Mesodermal cell (in vitro differentiated cells): ENCODE measurements at regions not wholly inside any gene's neighbourhood (a gene's known extent, or its start where the extent isn't known, plus 50 kb on each side); places are given as distances from the start of the nearest gene placed in this dataset.
"Not testable (repeated sequence)": the region's sequence is repeated elsewhere in the genome, so short reads cannot be mapped to it uniquely, and the experiment has no call there.

Experiments used
- H3K27ac ChIP-seq: 2 replicates; pipeline ENCODE4 v1.7.0; 2013; ENCODE audit warnings: mild to moderate bottlenecking, low read depth, low read length, moderate library complexity; ENCODE audit not compliant: severe bottlenecking
- H3K36me3 ChIP-seq: 2 replicates; pipeline ENCODE4 v1.7.1; 2013; ENCODE audit warnings: mild to moderate bottlenecking, low read length, moderate library complexity; ENCODE audit not compliant: control insufficient read depth, insufficient read depth
- H3K4me1 ChIP-seq: one replicate; pipeline ENCODE4 v1.7.1; 2013; ENCODE audit warnings: mild to moderate bottlenecking, low read length; ENCODE audit not compliant: insufficient read depth, control insufficient read depth, poor library complexity, severe bottlenecking
- H3K4me3 ChIP-seq: 2 replicates; pipeline ENCODE4 v1.7.0; 2013; ENCODE audit warnings: low read length, control low read depth, mild to moderate bottlenecking; ENCODE audit not compliant: insufficient read depth, poor library complexity, severe bottlenecking; ENCODE audit errors: extremely low read depth
- H3K9me3 ChIP-seq: 2 replicates; pipeline ENCODE4 v1.7.1; 2013; ENCODE audit warnings: mild to moderate bottlenecking, low read length, moderate library complexity; ENCODE audit not compliant: control insufficient read depth
- WGBS, 2 experiments: methylation state at CpG; one replicate each; pipeline ENCODE4 v1.1.5; 2013; ENCODE audit warnings: missing lambda C conversion rate in 2 of 2; ENCODE audit not compliant: insufficient coverage in 2 of 2; 5-methylcytosine and 5-hydroxymethylcytosine counted together

GRCh38 chr18:8882632-8883408 is 177.5 kb downstream of the MTCL1 start:
- no peaks in the 10 kb centered on the region for H3K4me1 ChIP-seq
- WGBS, 2 experiments: 87 to 90% methylated on average over 4 to 9 of the region's 15 CpGs
- no peaks in the 10 kb centered on the region for H3K36me3 ChIP-seq
- H3K27ac ChIP-seq: no peak overlapping the region
- H3K9me3 ChIP-seq: peaks cover 9% of the 10 kb centered on the region
- H3K4me3 ChIP-seq: no peak overlapping the region

GRCh38 chr18:8883409-8883668 is 178.0 kb downstream of the MTCL1 start:
- peaks cover 9% of the 10 kb centered on the region for H3K9me3 ChIP-seq
- no CpG with 5 or more reads among the region's 1 CpG for WGBS, 2 experiments
- no peak overlapping the region for H3K4me3 ChIP-seq
- no peaks in the 10 kb centered on the region for H3K36me3 ChIP-seq
- no peaks in the 10 kb centered on the region for H3K4me1 ChIP-seq
- no peak overlapping the region for H3K27ac ChIP-seq

GRCh38 chr18:8887877-8888276 is 182.5 kb downstream of the MTCL1 start:
- not testable (repeated sequence) for H3K4me3 ChIP-seq, H3K27ac ChIP-seq
- WGBS, 2 experiments: no CpG with 5 or more reads among the region's 2 CpGs

GRCh38 chr18:8889489-8889888 is 184.1 kb downstream of the MTCL1 start:
- H3K27ac ChIP-seq: no peak overlapping the region
- peaks cover 4% of the 10 kb centered on the region for H3K9me3 ChIP-seq
- WGBS, 2 experiments: 86 to 100% methylated on average over 2 of the region's 2 CpGs
- no peaks in the 10 kb centered on the region for H3K36me3 ChIP-seq
- H3K4me3 ChIP-seq: no peak overlapping the region
- H3K4me1 ChIP-seq: peaks cover 21% of the 10 kb centered on the region

More at GRCh38 chr18:8887877-8888276, 182.5 kb downstream of the MTCL1 start:
- peaks cover 21% of the 10 kb centered on the region for H3K4me1 ChIP-seq
- H3K9me3 ChIP-seq, H3K36me3 ChIP-seq: not testable (repeated sequence)

- H3K36me3 ChIP-seq, H3K9me3 ChIP-seq, H3K4me3 ChIP-seq: not testable (repeated sequence)
- Histone ChIP-seq H3K4me1 (peaks cover 21% of the 10 kb centered on the region), H3K27ac (peak overlapping the region; percentile 98)
- no CpG with 5 or more reads among the region's 3 CpGs for WGBS, 2 experiments
These were observed 185.1 kb downstream of the MTCL1 start for GRCh38 chr18:8890503-8890902.

GRCh38 chr18:8890957-8891464 is 185.7 kb downstream of the MTCL1 start:
- peak overlapping the region; percentile 98 for H3K27ac ChIP-seq
- 5 to 45% methylated on average over 2 to 4 of the region's 4 CpGs for WGBS, 2 experiments

GRCh38 chr18:8893221-8893620 is 187.9 kb downstream of the MTCL1 start:
- H3K36me3 ChIP-seq: no peaks in the 10 kb centered on the region
- no peak overlapping the region for H3K4me3 ChIP-seq
- H3K9me3 ChIP-seq: peaks cover 9% of the 10 kb centered on the region
- no peak overlapping the region for H3K27ac ChIP-seq
- H3K4me1 ChIP-seq: peaks cover 21% of the 10 kb centered on the region
- WGBS, 2 experiments: 78 to 100% methylated on average over 1 of the region's 2 CpGs

More at GRCh38 chr18:8890957-8891464, 185.7 kb downstream of the MTCL1 start:
- H3K4me1 ChIP-seq: peaks cover 21% of the 10 kb centered on the region
- H3K9me3 ChIP-seq: peaks cover 5% of the 10 kb centered on the region
- H3K4me3 ChIP-seq: no peak overlapping the region
- no peaks in the 10 kb centered on the region for H3K36me3 ChIP-seq

- peaks cover 9% of the 10 kb centered on the region for H3K9me3 ChIP-seq
- no peaks in the 10 kb centered on the region for H3K36me3 ChIP-seq
- H3K4me3 ChIP-seq: no peak overlapping the region
- peaks cover 21% of the 10 kb centered on the region for H3K4me1 ChIP-seq
- WGBS, 2 experiments: no CpG with 5 or more reads among the region's 2 CpGs
- no peak overlapping the region for H3K27ac ChIP-seq
These were observed 188.4 kb downstream of the MTCL1 start for GRCh38 chr18:8893628-8894231.

- no peak overlapping the region for H3K27ac ChIP-seq
- WGBS, 2 experiments: 77 to 100% methylated on average over 1 to 3 of the region's 3 CpGs
- H3K4me1 ChIP-seq: peaks cover 18% of the 10 kb centered on the region
- no peak overlapping the region for H3K4me3 ChIP-seq
- H3K9me3 ChIP-seq: peaks cover 6% of the 10 kb centered on the region
- no peaks in the 10 kb centered on the region for H3K36me3 ChIP-seq
These were observed 189.5 kb downstream of the MTCL1 start for GRCh38 chr18:8894823-8895222.

- WGBS, 2 experiments: 80% methylated on average over 1 of the region's 1 CpG; no CpG with 5 or more reads in 1 of the 2 experiments
- no peaks in the 10 kb centered on the region for H3K36me3 ChIP-seq
- peaks cover 12% of the 10 kb centered on the region for H3K4me1 ChIP-seq
- peaks cover 6% of the 10 kb centered on the region for H3K9me3 ChIP-seq
- no peak overlapping the region for H3K4me3 ChIP-seq
- no peak overlapping the region for H3K27ac ChIP-seq
These were observed 190.0 kb downstream of the MTCL1 start for GRCh38 chr18:8895341-8895740.
